ENCODE measurements at regions not wholly inside any gene's neighbourhood (a gene's known extent, or its start where the extent isn't known, plus 50 kb on each side); places are given as distances from the start of the nearest gene placed in this dataset.

DNA sequence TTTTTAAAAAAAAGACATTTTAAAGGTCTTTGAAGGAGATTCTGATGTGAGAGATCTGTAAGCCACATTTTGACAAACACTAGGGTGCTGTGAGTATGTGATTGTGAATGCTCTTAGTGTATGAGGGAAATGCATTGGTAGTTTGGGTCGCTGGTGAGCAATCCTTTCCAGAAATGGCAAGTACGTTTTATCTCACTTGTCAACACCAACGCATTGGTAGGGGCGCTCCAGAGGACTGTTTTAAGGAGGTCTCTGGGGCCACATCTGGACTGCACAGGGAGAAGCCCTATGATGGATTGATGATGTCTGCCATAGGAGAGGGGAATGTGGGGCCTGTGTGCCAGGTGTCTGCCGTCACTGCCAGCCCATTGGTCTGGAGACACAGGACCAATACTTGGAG, 522.6 kb downstream of the BNC2 start:
- DNase-seq, result no peak
- 94 to 95% methylated on average over 5 of the region's 5 CpGs for WGBS, 2 donors
- Histone ChIP-seq H3K27ac (no peak overlapping the region), H3K4me1 (peaks cover 0 to 5% of the 10 kb centered on the region in 2 donors), H3K4me3 (replicated peaks in 1 of 3) (no peak overlapping the region), H3K9me3 (no peaks in the 10 kb centered on the region), H3K27me3 (no peaks in the 10 kb centered on the region), H3K36me3 (no peaks in the 10 kb centered on the region)
- intact Hi-C loops (cut with DNase I), result no loop called here
- TF ChIP-seq CTCF (IDR thresholded peaks at IDR 0.05), result no peak
- no peak for TF ChIP-seq POLR2A (IDR thresholded peaks at IDR 0.05)

DNA sequence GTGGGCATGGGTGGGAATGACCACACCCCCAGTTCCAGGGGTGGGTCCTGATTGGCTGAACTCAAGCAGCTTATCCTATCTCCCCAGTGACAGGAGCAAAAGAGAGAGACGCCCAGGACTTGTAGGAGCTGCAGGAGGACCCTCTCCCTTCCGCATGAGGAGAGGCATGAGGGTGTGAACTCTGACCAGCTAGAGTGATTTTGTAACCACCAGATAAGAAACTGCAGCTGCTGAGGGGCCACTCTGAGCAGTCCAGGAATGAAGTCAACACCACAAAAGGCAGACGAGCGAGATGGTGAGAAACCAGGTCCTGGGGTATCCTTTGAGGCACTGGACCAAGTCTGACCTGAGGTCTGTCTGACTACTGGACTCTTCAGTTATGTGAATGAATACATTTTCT, 521.9 kb downstream of the BNC2 start:
- Histone ChIP-seq H3K9me3 (no peaks in the 10 kb centered on the region), H3K27ac (no peak overlapping the region), H3K36me3 (no peaks in the 10 kb centered on the region), H3K4me1 (peaks cover 0 to 5% of the 10 kb centered on the region in 2 donors), H3K27me3 (no peaks in the 10 kb centered on the region), H3K4me3 (replicated peaks in 1 of 3) (no peak overlapping the region)
- no peak for DNase-seq
- TF ChIP-seq CTCF (IDR thresholded peaks at IDR 0.05) (no peak), POLR2A (IDR thresholded peaks at IDR 0.05) (no peak)
- 86 to 93% methylated on average over 4 of the region's 4 CpGs for WGBS, 2 donors
- intact Hi-C loops (cut with DNase I), result no loop called here

GRCh38 chr9:16352251-16352650, 518.2 kb downstream of the BNC2 start:
- Histone ChIP-seq H3K9me3 (no peaks in the 10 kb centered on the region), H3K27me3 (no peaks in the 10 kb centered on the region), H3K27ac (no peak overlapping the region), H3K4me3 (replicated peaks in 1 of 3) (no peak overlapping the region), H3K36me3 (no peaks in the 10 kb centered on the region), H3K4me1 (peaks cover 0 to 9% of the 10 kb centered on the region in 2 donors)
- 73 to 77% methylated on average over 1 of the region's 1 CpG for WGBS, 2 donors
- no peak for DNase-seq
- intact Hi-C loops (cut with DNase I), result loop anchor here (10.0 kb wide), 1 partner anchor 57 kb away; no protein-coding TSS in a partner anchor
- TF ChIP-seq POLR2A (IDR thresholded peaks at IDR 0.05) (no peak), CTCF (IDR thresholded peaks at IDR 0.05) (no peak)

DNA sequence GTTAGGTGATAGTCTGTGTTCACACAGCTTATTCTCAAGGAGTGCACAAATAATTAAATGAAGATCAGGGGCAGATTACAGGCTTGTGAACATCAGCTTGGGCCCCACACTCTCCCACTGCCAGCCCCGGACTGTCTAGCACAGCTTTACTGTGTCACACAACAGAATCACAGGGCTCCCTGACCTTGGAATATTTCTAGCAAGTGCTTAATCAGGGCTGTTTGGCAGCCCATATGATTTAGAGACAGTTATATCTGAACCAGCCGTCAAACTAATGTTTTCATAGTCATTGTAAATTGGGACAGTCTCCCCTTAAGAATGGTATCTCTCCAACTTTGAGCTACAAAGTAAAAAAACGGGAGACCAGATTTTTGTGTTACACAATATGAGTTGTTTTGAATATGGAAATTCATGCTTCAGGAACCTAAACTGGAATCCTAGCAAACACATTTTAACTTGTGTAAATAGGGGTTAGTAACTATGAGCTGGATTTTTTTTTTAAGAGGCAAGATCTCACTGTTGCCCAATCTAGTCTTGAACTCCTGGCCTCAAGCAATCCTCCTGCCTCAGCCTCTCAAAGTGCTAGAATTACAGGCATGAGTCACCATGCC, 517.6 kb downstream of the BNC2 start:
- Histone ChIP-seq H3K27ac (no peak overlapping the region), H3K4me3 (replicated peaks in 1 of 3) (no peak overlapping the region), H3K27me3 (no peaks in the 10 kb centered on the region), H3K36me3 (no peaks in the 10 kb centered on the region), H3K9me3 (no peaks in the 10 kb centered on the region), H3K4me1 (peaks cover 0 to 9% of the 10 kb centered on the region in 2 donors)
- TF ChIP-seq POLR2A (IDR thresholded peaks at IDR 0.05) (no peak), CTCF (IDR thresholded peaks at IDR 0.05) (no peak)
- DNase-seq, result no peak
- 72 to 83% methylated on average over 3 of the region's 3 CpGs for WGBS, 2 donors
- intact Hi-C loops (cut with DNase I), result loop anchor here (10.0 kb wide), 1 partner anchor 58 kb away; no protein-coding TSS in a partner anchor

- Histone ChIP-seq H3K27ac (peak overlapping the region in 1 of 3 donors; percentile 24), H3K4me3 (replicated peaks in 1 of 3) (no peak overlapping the region), H3K27me3 (no peaks in the 10 kb centered on the region), H3K4me1 (peaks cover 0 to 9% of the 10 kb centered on the region in 2 donors), H3K9me3 (no peaks in the 10 kb centered on the region), H3K36me3 (no peaks in the 10 kb centered on the region)
- intact Hi-C loops (cut with DNase I), result loop anchor here (10.0 kb wide), 1 partner anchor 61 kb away; no protein-coding TSS in a partner anchor
- no peak for TF ChIP-seq CTCF (IDR thresholded peaks at IDR 0.05)
- no peak for TF ChIP-seq POLR2A (IDR thresholded peaks at IDR 0.05)
- DNase-seq, result peak; percentile 58 to 63
- 28 to 56% methylated on average over 7 to 8 of the region's 8 CpGs for WGBS, 2 donors
Measured at GRCh38 chr9:16356196-16356765, 514.2 kb downstream of the BNC2 start.
